ENCODE measurements at regions not wholly inside any gene's neighbourhood (a gene's known extent, or its start where the extent isn't known, plus 50 kb on each side); places are given as distances from the start of the nearest gene placed in this dataset.
"Not testable (repeated sequence)": the region's sequence is repeated elsewhere in the genome, so short reads cannot be mapped to it uniquely, and the experiment has no call there.

- H3K9me3 ChIP-seq (replicated peaks); H3K36me3 ChIP-seq; H3K27me3 ChIP-seq; H3K27ac ChIP-seq; H3K4me1 ChIP-seq; DNase-seq; H3K4me3 ChIP-seq: not testable (repeated sequence)
Measured at GRCh38 chr7:125181569-125182267, 252.1 kb upstream of the POT1 start.

DNA sequence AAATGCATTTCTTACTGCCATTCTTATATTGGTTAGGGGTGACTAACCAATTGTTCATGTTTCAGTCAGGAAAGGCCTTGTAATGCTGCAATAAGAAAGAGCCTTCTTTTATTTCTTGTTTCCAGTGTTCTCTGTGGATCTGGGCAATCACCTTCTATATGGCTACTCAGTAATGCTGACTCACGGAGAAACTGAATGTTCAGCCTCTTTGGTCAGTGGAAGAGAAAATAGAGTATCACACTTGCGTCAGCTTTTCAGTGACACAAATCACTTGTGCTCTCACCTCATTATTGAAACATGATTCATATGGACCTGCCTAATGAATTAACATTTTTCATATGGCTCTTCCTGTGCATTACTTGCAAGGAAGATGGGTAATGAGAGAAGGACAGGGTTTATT is 243.9 kb upstream of the POT1 start:
- Histone ChIP-seq H3K27ac (no peak overlapping the region), H3K4me1 (no peaks in the 10 kb centered on the region), H3K27me3 (no peaks in the 10 kb centered on the region), H3K9me3 (replicated peaks) (no peaks in the 10 kb centered on the region), H3K4me3 (no peak overlapping the region), H3K36me3 (no peaks in the 10 kb centered on the region; the same call in 1 of the 2 replicates)
- no peak for DNase-seq

GRCh38 chr7:125169088-125169487 is 239.5 kb upstream of the POT1 start:
- no peak overlapping the region for H3K4me3 ChIP-seq

DNA sequence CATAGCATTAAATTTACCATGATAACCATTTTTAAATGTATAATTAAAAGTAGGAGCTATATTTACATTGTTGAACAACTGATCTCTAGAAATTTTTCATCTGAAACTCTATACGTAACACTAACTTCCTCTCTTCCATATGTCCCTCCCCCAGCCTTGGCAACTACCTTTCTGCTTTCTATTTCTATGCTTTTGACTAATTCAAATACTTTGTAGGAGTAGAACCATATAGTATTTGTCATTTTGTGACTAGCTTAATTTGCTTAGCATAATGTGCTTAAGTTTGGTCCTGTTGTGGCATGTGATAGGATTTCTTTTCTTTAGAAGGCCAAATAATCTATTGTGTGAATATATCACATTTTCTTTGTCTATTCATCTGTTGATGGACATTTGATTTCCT is 225.3 kb upstream of the POT1 start:
- no peaks in the 10 kb centered on the region for H3K27me3 ChIP-seq
- H3K36me3 ChIP-seq, result no peaks in the 10 kb centered on the region; the same call in 1 of the 2 replicates
- no peak overlapping the region for H3K4me3 ChIP-seq
- H3K9me3 ChIP-seq (replicated peaks), result no peaks in the 10 kb centered on the region
- peaks cover 11% of the 10 kb centered on the region for H3K4me1 ChIP-seq
- no peak for DNase-seq
- no peak overlapping the region for H3K27ac ChIP-seq

More at GRCh38 chr7:125169088-125169487, 239.5 kb upstream of the POT1 start:
- Histone ChIP-seq H3K4me1 (no peaks in the 10 kb centered on the region), H3K27me3 (no peaks in the 10 kb centered on the region), H3K27ac (no peak overlapping the region), H3K36me3 (no peaks in the 10 kb centered on the region; the same call in 1 of the 2 replicates), H3K9me3 (replicated peaks) (no peaks in the 10 kb centered on the region)
- DNase-seq, result no peak

DNA sequence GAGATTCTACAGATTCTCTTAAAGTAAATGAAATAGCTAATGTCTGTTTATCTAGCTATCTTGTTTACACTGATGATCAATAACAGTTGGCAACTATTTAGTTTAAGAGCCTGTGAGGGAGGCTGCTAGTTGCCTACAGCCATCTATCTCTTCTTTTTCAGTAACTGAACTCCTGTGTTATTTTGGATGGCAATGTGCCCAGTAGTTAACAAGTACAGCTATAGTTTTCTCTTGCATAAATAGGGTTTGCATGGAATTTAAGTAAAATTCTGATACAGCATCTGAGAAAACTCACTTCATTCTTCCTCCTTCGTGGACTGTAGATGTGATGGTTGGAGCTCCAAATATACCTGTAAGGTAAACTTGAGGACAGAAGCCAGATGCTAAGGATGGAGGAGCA is 219.5 kb upstream of the POT1 start:
- Histone ChIP-seq H3K4me3 (no peak overlapping the region), H3K9me3 (replicated peaks) (no peaks in the 10 kb centered on the region), H3K27me3 (no peaks in the 10 kb centered on the region; the same call in 1 of the 2 replicates), H3K36me3 (no peaks in the 10 kb centered on the region; the same call in 1 of the 2 replicates), H3K27ac (no peak overlapping the region), H3K4me1 (peaks cover 11% of the 10 kb centered on the region)
- DNase-seq, result peak in 1 of 2 experiments; percentile 39

DNA sequence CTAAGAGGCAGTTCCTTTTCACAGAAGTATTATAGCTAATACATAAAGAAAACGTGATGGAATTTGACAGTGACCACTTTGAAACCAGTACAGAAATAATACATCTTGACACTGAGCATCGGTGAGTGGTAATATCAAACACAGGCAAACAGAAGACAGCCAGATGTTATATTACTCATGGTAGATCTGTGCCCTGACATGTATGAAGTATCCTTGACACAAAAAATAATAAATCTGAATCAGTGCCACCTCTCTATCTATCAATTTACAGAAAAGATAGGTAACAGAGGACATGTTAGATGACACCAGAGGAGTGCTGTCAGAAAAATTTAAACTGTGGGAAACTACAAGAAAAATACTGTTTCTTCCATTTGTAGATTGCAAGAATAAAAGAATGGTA is 217.4 kb upstream of the POT1 start:
- no peak for DNase-seq
- Histone ChIP-seq H3K9me3 (replicated peaks) (no peaks in the 10 kb centered on the region), H3K36me3 (no peaks in the 10 kb centered on the region; the same call in 1 of the 2 replicates), H3K4me1 (peaks cover 11% of the 10 kb centered on the region), H3K27ac (no peak overlapping the region), H3K4me3 (no peak overlapping the region), H3K27me3 (no peaks in the 10 kb centered on the region; the same call in 1 of the 2 replicates)

DNA sequence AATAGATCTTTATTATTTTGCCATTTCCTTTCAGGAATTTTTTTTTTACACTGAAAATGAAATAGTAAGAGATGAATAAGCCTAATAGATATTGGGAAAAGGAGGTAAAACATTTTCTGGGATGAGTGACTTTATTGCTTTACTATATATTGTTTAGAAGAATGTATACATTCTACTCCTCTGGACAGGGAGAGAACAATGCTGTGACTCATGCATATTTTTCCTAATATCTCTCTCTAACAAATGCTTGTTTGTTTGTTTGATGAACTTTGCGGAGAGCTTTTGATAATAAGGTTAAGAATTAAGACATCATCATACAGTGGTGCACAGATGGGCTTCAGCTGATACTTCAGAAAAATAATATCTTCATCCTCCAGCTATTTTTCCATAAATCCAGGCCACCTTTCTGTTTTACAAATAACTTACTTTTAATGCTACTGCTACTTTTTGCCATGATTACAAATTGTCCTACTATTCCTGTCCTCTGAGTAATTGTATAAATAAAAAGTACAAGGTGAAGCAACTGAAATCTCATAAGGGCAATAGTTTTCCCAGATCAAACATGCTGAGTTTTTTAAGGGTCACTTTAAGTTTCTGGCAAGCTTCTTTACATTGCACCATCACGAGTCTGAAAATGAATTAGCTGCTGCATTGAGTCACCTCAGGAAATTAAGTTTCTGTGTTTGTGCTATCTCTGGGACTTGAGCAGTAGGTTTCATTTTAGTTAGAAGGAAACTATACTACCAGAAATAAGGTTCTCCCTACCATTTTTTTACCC is 207.3 kb upstream of the POT1 start:
- H3K27ac ChIP-seq, result no peak overlapping the region
- no peaks in the 10 kb centered on the region for H3K27me3 ChIP-seq
- DNase-seq, result no peak
- no peaks in the 10 kb centered on the region for H3K36me3 ChIP-seq
- H3K4me1 ChIP-seq, result no peaks in the 10 kb centered on the region
- H3K4me3 ChIP-seq, result no peak overlapping the region
- no peaks in the 10 kb centered on the region for H3K9me3 ChIP-seq (replicated peaks)

DNA sequence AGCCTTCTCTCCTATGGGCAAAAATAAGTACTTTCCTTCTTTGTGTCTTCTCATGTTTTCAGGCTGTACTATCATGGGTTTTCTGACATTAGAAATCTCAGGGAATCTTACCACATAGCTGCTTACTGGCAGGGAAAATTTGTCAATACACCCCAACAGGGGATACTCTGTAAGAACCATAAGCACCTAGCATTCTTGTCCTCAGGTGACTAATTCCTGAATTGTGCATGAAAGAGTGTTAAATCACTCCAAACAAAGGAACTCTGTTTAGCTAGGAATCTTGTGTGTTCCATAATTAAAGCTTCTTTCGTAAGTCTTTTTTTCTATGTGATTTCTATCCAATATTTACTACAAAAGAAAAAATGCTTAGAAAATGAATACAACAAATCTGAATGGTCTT is 206.7 kb upstream of the POT1 start:
- Histone ChIP-seq H3K9me3 (replicated peaks) (no peaks in the 10 kb centered on the region), H3K4me3 (no peak overlapping the region), H3K4me1 (no peaks in the 10 kb centered on the region), H3K27me3 (no peaks in the 10 kb centered on the region), H3K36me3 (no peaks in the 10 kb centered on the region), H3K27ac (no peak overlapping the region)
- no peak for DNase-seq

DNA sequence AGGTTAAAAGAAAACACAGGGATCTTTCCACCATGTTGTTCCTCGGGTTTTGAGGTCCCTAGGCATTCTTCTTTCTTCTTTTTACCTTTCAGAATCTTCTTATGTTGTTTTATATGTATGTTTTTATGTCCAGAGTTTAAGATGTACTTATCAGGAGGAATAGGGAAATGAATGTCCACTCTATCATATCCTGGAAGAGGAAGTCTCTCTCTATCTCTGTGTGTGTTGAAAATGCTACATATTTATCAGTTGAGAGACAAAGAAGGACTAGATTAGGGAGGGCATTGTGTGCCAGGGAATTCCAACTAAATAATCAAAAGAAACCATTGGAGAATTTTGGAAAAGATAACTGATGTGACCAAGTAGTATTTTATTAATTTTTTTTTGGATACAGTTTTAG is 200.5 kb upstream of the POT1 start:
- DNase-seq, result no peak
- Histone ChIP-seq H3K4me3 (no peak overlapping the region), H3K27ac (no peak overlapping the region), H3K4me1 (peaks cover 20% of the 10 kb centered on the region), H3K27me3 (no peaks in the 10 kb centered on the region), H3K36me3 (no peaks in the 10 kb centered on the region), H3K9me3 (replicated peaks) (no peaks in the 10 kb centered on the region)

- peaks cover 20% of the 10 kb centered on the region for H3K4me1 ChIP-seq
- no peaks in the 10 kb centered on the region for H3K9me3 ChIP-seq (replicated peaks)
- H3K27me3 ChIP-seq, result no peaks in the 10 kb centered on the region
- no peak overlapping the region for H3K4me3 ChIP-seq
- peak overlapping the region; percentile 57 for H3K27ac ChIP-seq
- H3K36me3 ChIP-seq, result no peaks in the 10 kb centered on the region
- DNase-seq, result peak; percentile 44 to 87
Measured at GRCh38 chr7:125127304-125127703, 197.7 kb upstream of the POT1 start.

DNA sequence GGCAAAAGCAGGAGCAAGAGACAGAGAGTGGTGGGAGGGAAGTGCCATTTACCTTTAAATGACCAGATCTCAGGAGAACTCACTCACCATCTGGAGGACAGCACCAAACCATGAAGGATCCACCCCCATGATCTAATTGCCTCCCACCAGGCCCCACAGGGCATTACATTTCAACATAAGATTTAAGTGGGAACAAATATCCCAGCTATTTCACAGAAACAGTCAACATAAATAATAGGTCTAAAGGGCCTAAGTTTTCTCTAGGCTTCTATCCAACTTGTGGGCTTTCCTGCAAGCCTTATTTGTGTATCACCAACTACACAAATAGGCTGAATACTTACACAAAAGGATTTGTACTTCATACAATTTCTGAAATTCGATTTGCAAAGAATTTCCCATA is 196.8 kb upstream of the POT1 start:
- no peak overlapping the region for H3K4me3 ChIP-seq
- H3K36me3 ChIP-seq, result no peaks in the 10 kb centered on the region
- H3K9me3 ChIP-seq (replicated peaks), result no peaks in the 10 kb centered on the region
- no peaks in the 10 kb centered on the region for H3K27me3 ChIP-seq
- H3K4me1 ChIP-seq, result peaks cover 20% of the 10 kb centered on the region
- peak overlapping the region; percentile 57 for H3K27ac ChIP-seq
- peak; percentile 37 to 60 for DNase-seq

- no peaks in the 10 kb centered on the region for H3K9me3 ChIP-seq (replicated peaks)
- H3K27ac ChIP-seq, result no peak overlapping the region
- no peaks in the 10 kb centered on the region for H3K36me3 ChIP-seq
- H3K4me1 ChIP-seq, result peaks cover 20% of the 10 kb centered on the region
- DNase-seq, result no peak
- H3K27me3 ChIP-seq, result no peaks in the 10 kb centered on the region
- no peak overlapping the region for H3K4me3 ChIP-seq
Measured at GRCh38 chr7:125125315-125125714, 195.7 kb upstream of the POT1 start.

DNA sequence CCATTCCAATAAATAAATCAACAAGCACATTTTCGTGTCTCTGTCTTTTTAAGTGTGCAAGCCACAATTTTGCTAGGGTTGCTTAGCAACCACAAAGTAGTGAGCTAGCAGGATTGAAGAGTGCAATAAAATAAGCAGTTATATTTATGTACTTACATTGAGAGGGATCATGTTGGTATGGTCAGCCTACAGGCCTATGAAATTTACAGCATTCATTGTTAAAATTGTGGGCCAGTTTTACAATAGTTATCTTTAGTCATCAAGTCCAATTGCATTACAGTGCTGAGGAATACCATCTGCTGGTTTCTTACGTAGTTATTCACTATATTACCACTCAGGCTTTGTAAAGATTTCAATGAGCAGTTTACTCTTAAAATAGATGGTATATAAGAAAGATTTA is 192.5 kb upstream of the POT1 start:
- DNase-seq, result no peak
- Histone ChIP-seq H3K27me3 (no peaks in the 10 kb centered on the region), H3K4me1 (peaks cover 15% of the 10 kb centered on the region)

GRCh38 chr7:125119559-125120115 is 190.0 kb upstream of the POT1 start:
- no peak for DNase-seq
- Histone ChIP-seq H3K4me3 (no peak overlapping the region), H3K27ac (no peak overlapping the region), H3K27me3 (no peaks in the 10 kb centered on the region), H3K9me3 (replicated peaks) (no peaks in the 10 kb centered on the region), H3K4me1 (no peaks in the 10 kb centered on the region), H3K36me3 (no peaks in the 10 kb centered on the region)

More for the DNA sequence above, 192.5 kb upstream of the POT1 start:
- Histone ChIP-seq H3K9me3 (replicated peaks) (no peaks in the 10 kb centered on the region), H3K36me3 (no peaks in the 10 kb centered on the region), H3K27ac (no peak overlapping the region), H3K4me3 (no peak overlapping the region)

DNA sequence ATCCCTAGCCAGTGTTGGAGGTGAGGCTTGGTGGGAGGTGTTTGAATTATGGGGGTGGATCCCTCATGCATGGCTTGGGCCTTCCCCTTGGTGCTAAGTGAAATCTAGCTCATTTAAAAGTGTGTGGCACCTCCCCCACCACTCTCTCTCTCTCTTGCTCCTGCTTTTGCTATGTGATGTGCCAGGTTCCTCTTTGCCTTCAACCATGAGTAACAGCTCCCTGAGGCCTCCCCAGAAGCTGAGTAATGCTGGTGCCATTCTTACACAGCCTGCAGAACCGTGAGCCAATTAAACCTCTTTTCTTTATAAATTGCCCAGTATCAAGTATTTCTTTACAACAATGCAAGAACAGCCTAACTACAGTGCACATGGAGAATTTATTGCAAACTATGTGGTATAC is 188.8 kb upstream of the POT1 start:
- H3K36me3 ChIP-seq, result no peaks in the 10 kb centered on the region
- no peaks in the 10 kb centered on the region for H3K9me3 ChIP-seq (replicated peaks)
- no peak for DNase-seq
- no peak overlapping the region for H3K4me3 ChIP-seq
- no peak overlapping the region for H3K27ac ChIP-seq
- no peaks in the 10 kb centered on the region for H3K4me1 ChIP-seq
- H3K27me3 ChIP-seq, result no peaks in the 10 kb centered on the region
